Neuronal stem cell (in vitro differentiated cells): ENCODE measurements at regions not wholly inside any gene's neighbourhood (a gene's known extent, or its start where the extent isn't known, plus 50 kb on each side); places are given as distances from the start of the nearest gene placed in this dataset.

Source experiments
- DNase-seq: peaks from one replicate; pipeline ENCODE4 v3.0.0-alpha.2; 2013; ENCODE audit warnings: low spot score
- H2AFZ ChIP-seq: one replicate; pipeline ENCODE4 v1.6.1; 2013; ENCODE audit warnings: mild to moderate bottlenecking, low read length, inconsistent platforms
- H2AK5ac ChIP-seq: 2 replicates; pipeline ENCODE4 v1.6.1; 2013; ENCODE audit warnings: low read depth, mild to moderate bottlenecking, inconsistent platforms, low read length, moderate library complexity, mixed read lengths
- H2BK120ac ChIP-seq: 2 replicates; pipeline ENCODE4 v1.6.1; 2013; ENCODE audit warnings: low read depth, mild to moderate bottlenecking, inconsistent platforms, low read length, moderate library complexity, mixed read lengths
- H2BK12ac ChIP-seq: one replicate; pipeline ENCODE4 v1.6.1; 2013; ENCODE audit warnings: low read length, inconsistent platforms
- H2BK15ac ChIP-seq: 2 replicates; pipeline ENCODE4 v1.6.1; 2013; ENCODE audit warnings: mild to moderate bottlenecking, low read length, inconsistent platforms, mixed read lengths
- H2BK5ac ChIP-seq: one replicate; pipeline ENCODE4 v1.6.1; 2013; ENCODE audit warnings: inconsistent platforms, mild to moderate bottlenecking, low read length, moderate library complexity
- H3K14ac ChIP-seq: one replicate; pipeline ENCODE4 v1.6.1; 2013; ENCODE audit warnings: low read length, inconsistent platforms
- H3K18ac ChIP-seq: 2 replicates; pipeline ENCODE4 v1.6.1; 2013; ENCODE audit warnings: low read length, inconsistent platforms
- H3K23ac ChIP-seq: 2 replicates; pipeline ENCODE4 v1.6.1; 2013; ENCODE audit warnings: low read depth, mild to moderate bottlenecking, mixed read lengths, low read length, inconsistent platforms; ENCODE audit not compliant: poor library complexity
- H3K27ac ChIP-seq: replicated peaks from 3 replicates; pipeline ENCODE4 v1.5.1; 2013; ENCODE audit warnings: low read length, inconsistent platforms
- H3K27me3 ChIP-seq, 3 experiments: 2 replicates each; pipeline ENCODE4 v1.6.1; 2013; ENCODE audit warnings: low read length in 3 of 3, mild to moderate bottlenecking in 2 of 3, inconsistent platforms in 1 of 3, low read depth in 1 of 3, mixed read lengths in 1 of 3, moderate library complexity in 1 of 3; ENCODE audit not compliant: control insufficient read depth in 3 of 3, insufficient read depth in 3 of 3
- H3K36me3 ChIP-seq, 2 donors: replicated peaks in 1 of 2; 2 replicates each; pipeline ENCODE4 v1.6.1; 2013; ENCODE audit warnings: low read length in 2 of 2; ENCODE audit not compliant: control insufficient read depth in 2 of 2, insufficient read depth in 2 of 2
- H3K4ac ChIP-seq: 2 replicates; pipeline ENCODE4 v1.6.1; 2013; ENCODE audit warnings: inconsistent platforms, mild to moderate bottlenecking, low read length, moderate library complexity
- H3K4me1 ChIP-seq, 2 donors: 1 replicate in 1 of 2; 2 replicates in 1 of 2; pipeline ENCODE4 v1.6.1; 2013; ENCODE audit warnings: low read length in 2 of 2, low read depth in 1 of 2; ENCODE audit not compliant: control insufficient read depth in 2 of 2, insufficient read depth in 1 of 2
- H3K4me2 ChIP-seq: one replicate; pipeline ENCODE4 v1.6.1; 2013; ENCODE audit warnings: mild to moderate bottlenecking, low read length, inconsistent platforms; ENCODE audit not compliant: insufficient read depth, poor library complexity, severe bottlenecking
- H3K4me3 ChIP-seq, 2 donors: 2 replicates each; pipeline ENCODE4 v1.5.1; 2013; ENCODE audit warnings: low read length in 2 of 2, mild to moderate bottlenecking in 2 of 2, inconsistent platforms in 1 of 2, moderate library complexity in 1 of 2
- H3K79me1 ChIP-seq: one replicate; pipeline ENCODE4 v1.6.1; 2013; ENCODE audit warnings: low read depth, mild to moderate bottlenecking, inconsistent platforms, low read length, moderate library complexity
- H3K9ac ChIP-seq: one replicate; pipeline ENCODE4 v1.6.1; 2013; ENCODE audit warnings: mild to moderate bottlenecking, low read depth, low read length, inconsistent platforms; ENCODE audit not compliant: poor library complexity
- H3K9me3 ChIP-seq, 2 donors: replicated peaks in 1 of 2; 2 replicates each; pipeline versions ENCODE3 to v1.6.1; 2013; ENCODE audit warnings: low read length in 2 of 2, mild to moderate bottlenecking in 2 of 2, inconsistent platforms in 1 of 2, low read depth in 1 of 2, mixed read lengths in 1 of 2, moderate library complexity in 1 of 2; ENCODE audit not compliant: control insufficient read depth in 2 of 2, insufficient read depth in 1 of 2
- H4K8ac ChIP-seq: one replicate; pipeline ENCODE4 v1.6.1; 2013; ENCODE audit warnings: low read depth, mild to moderate bottlenecking, inconsistent platforms, low read length, moderate library complexity
- H4K91ac ChIP-seq: one replicate; pipeline ENCODE4 v1.6.1; 2013; ENCODE audit warnings: low read length, low read depth, mild to moderate bottlenecking, inconsistent platforms; ENCODE audit not compliant: poor library complexity
- WGBS, 2 donors: extraction: QIAGEN DNeasy Blood & Tissue Kit; methylation state at CpG; one replicate each; pipeline ENCODE4 v1.1.7; 2013; ENCODE audit warnings: missing lambda C conversion rate in 2 of 2, mixed read lengths in 1 of 2; ENCODE audit not compliant: insufficient read length in 2 of 2, insufficient replicate concordance in 1 of 2; ENCODE audit errors: extremely low coverage in 2 of 2; 5-methylcytosine and 5-hydroxymethylcytosine counted together

GRCh38 chr5:158471535-158471924 is 612.6 kb upstream of the CLINT1 start:
- H3K18ac ChIP-seq, result no peak overlapping the region
- no peak overlapping the region for H4K8ac ChIP-seq
- H2BK15ac ChIP-seq, result no peak overlapping the region
- H2AFZ ChIP-seq, result no peak overlapping the region
- no peak overlapping the region for H3K27ac ChIP-seq
- H3K36me3 ChIP-seq, result no peaks in the 10 kb centered on the region
- H3K4ac ChIP-seq, result no peak overlapping the region
- H4K91ac ChIP-seq, result no peak overlapping the region
- no peak overlapping the region for H3K14ac ChIP-seq
- no peak for DNase-seq
- H2BK5ac ChIP-seq, result no peak overlapping the region
- H3K4me3 ChIP-seq, result no peak overlapping the region
- no peaks in the 10 kb centered on the region for H3K27me3 ChIP-seq
- no peak overlapping the region for H2AK5ac ChIP-seq
- no CpG with 5 or more reads among the region's 2 CpGs for WGBS, 2 donors
- H3K9ac ChIP-seq, result no peak overlapping the region
- H2BK12ac ChIP-seq, result no peak overlapping the region
- H3K79me1 ChIP-seq, result no peaks in the 10 kb centered on the region
- no peaks in the 10 kb centered on the region for H3K4me1 ChIP-seq
- no peak overlapping the region for H2BK120ac ChIP-seq
- no peak overlapping the region for H3K4me2 ChIP-seq
- H3K23ac ChIP-seq, result no peak overlapping the region
- H3K9me3 ChIP-seq, result no peaks in the 10 kb centered on the region

GRCh38 chr5:158470764-158471534 is 612.0 kb upstream of the CLINT1 start:
- DNase-seq, result no peak
- Histone ChIP-seq H3K9ac (no peak overlapping the region), H2BK12ac (no peak overlapping the region), H3K9me3 (no peaks in the 10 kb centered on the region), H3K4me2 (no peak overlapping the region), H3K4ac (no peak overlapping the region), H3K4me1 (no peaks in the 10 kb centered on the region), H3K4me3 (no peak overlapping the region), H2BK5ac (no peak overlapping the region), H2BK120ac (no peak overlapping the region), H2BK15ac (no peak overlapping the region), H3K27ac (no peak overlapping the region), H4K8ac (no peak overlapping the region), H2AK5ac (no peak overlapping the region), H4K91ac (no peak overlapping the region), H3K23ac (no peak overlapping the region), H3K36me3 (no peaks in the 10 kb centered on the region), H3K27me3 (peaks cover 0 to 4% (median 0%) of the 10 kb centered on the region in 3 experiments), H3K14ac (no peak overlapping the region), H2AFZ (no peak overlapping the region), H3K18ac (no peak overlapping the region), H3K79me1 (no peaks in the 10 kb centered on the region)
- no CpG with 5 or more reads among the region's 5 CpGs for WGBS, 2 donors

GRCh38 chr5:158468444-158468843 is 609.5 kb upstream of the CLINT1 start:
- no peak overlapping the region for H4K91ac ChIP-seq

GRCh38 chr5:158466191-158466590 is 607.2 kb upstream of the CLINT1 start:
- H3K36me3 ChIP-seq, result no peaks in the 10 kb centered on the region
- H2AK5ac ChIP-seq, result no peak overlapping the region
- no peaks in the 10 kb centered on the region for H3K79me1 ChIP-seq
- no peak overlapping the region for H2BK120ac ChIP-seq
- no peak overlapping the region for H3K18ac ChIP-seq
- H4K91ac ChIP-seq, result no peak overlapping the region
- no peak overlapping the region for H3K9ac ChIP-seq
- H3K4ac ChIP-seq, result no peak overlapping the region
- H3K14ac ChIP-seq, result no peak overlapping the region
- H2BK15ac ChIP-seq, result no peak overlapping the region
- H3K27me3 ChIP-seq, result peaks cover 0 to 7% (median 0%) of the 10 kb centered on the region in 3 experiments
- no peaks in the 10 kb centered on the region for H3K4me1 ChIP-seq
- no peak overlapping the region for H3K23ac ChIP-seq
- no peak overlapping the region for H3K4me2 ChIP-seq
- no peaks in the 10 kb centered on the region for H3K9me3 ChIP-seq
- no peak overlapping the region for H2AFZ ChIP-seq
- H2BK5ac ChIP-seq, result no peak overlapping the region
- no peak overlapping the region for H3K4me3 ChIP-seq
- H3K27ac ChIP-seq, result no peak overlapping the region
- no peak overlapping the region for H2BK12ac ChIP-seq
- DNase-seq, result no peak
- no peak overlapping the region for H4K8ac ChIP-seq

More at GRCh38 chr5:158468444-158468843, 609.5 kb upstream of the CLINT1 start:
- H2BK12ac ChIP-seq, result no peak overlapping the region
- H3K4me2 ChIP-seq, result no peak overlapping the region
- H3K36me3 ChIP-seq, result no peaks in the 10 kb centered on the region
- no peak for DNase-seq
- no peaks in the 10 kb centered on the region for H3K79me1 ChIP-seq
- H3K9ac ChIP-seq, result no peak overlapping the region
- no peak overlapping the region for H3K27ac ChIP-seq
- H2BK5ac ChIP-seq, result no peak overlapping the region
- no peak overlapping the region for H4K8ac ChIP-seq
- H3K14ac ChIP-seq, result no peak overlapping the region
- H3K4me1 ChIP-seq, result no peaks in the 10 kb centered on the region
- H3K9me3 ChIP-seq, result no peaks in the 10 kb centered on the region
- H3K27me3 ChIP-seq, result peaks cover 0 to 7% (median 0%) of the 10 kb centered on the region in 3 experiments
- H2AFZ ChIP-seq, result no peak overlapping the region
- H2AK5ac ChIP-seq, result no peak overlapping the region
- H2BK120ac ChIP-seq, result no peak overlapping the region
- no peak overlapping the region for H2BK15ac ChIP-seq
- no peak overlapping the region for H3K18ac ChIP-seq
- H3K4ac ChIP-seq, result no peak overlapping the region
- no peak overlapping the region for H3K4me3 ChIP-seq
- H3K23ac ChIP-seq, result no peak overlapping the region
- no CpG with 5 or more reads among the region's 2 CpGs for WGBS, 2 donors
